Retinal pigment epithelial cell (primary cell): ENCODE measurements at regions not wholly inside any gene's neighbourhood (a gene's known extent, or its start where the extent isn't known, plus 50 kb on each side); places are given as distances from the start of the nearest gene placed in this dataset.

ENCODE experiments used
- DNase-seq: peaks from one replicate; pipeline ENCODE4 v3.0.0-alpha.2; 2010; ENCODE audit warnings: low read depth
- H3K4me3 ChIP-seq: 2 replicates; pipeline ENCODE4 v1.5.1; 2011; ENCODE audit warnings: mild to moderate bottlenecking, low read length, control low read depth, moderate library complexity
- CTCF ChIP-seq: conservative IDR thresholded peaks from 2 replicates; pipeline ENCODE4 v1.5.1; 2011; ENCODE audit warnings: low read depth, low read length, control low read depth, inconsistent platforms

- TF ChIP-seq CTCF, result no peak
- no peak for DNase-seq
- no peak overlapping the region for H3K4me3 ChIP-seq
Observed at GRCh38 chrX:3218442-3218841, 128.0 kb downstream of the MXRA5 start.

GRCh38 chrX:3216581-3217180 is 129.8 kb downstream of the MXRA5 start:
- H3K4me3 ChIP-seq, result no peak overlapping the region
- DNase-seq, result no peak
- no peak for TF ChIP-seq CTCF

- no peak for DNase-seq
- H3K4me3 ChIP-seq, result no peak overlapping the region
- no peak for TF ChIP-seq CTCF
Observed at GRCh38 chrX:3215249-3215648, 131.2 kb downstream of the MXRA5 start.

GRCh38 chrX:3206314-3206713 is 140.1 kb downstream of the MXRA5 start:
- no peak overlapping the region for H3K4me3 ChIP-seq
- no peak for TF ChIP-seq CTCF
- DNase-seq, result no peak

- no peak for DNase-seq
- no peak for TF ChIP-seq CTCF
- H3K4me3 ChIP-seq, result no peak overlapping the region
Observed at GRCh38 chrX:3204606-3205005, 141.8 kb downstream of the MXRA5 start.

GRCh38 chrX:3195845-3196244 is 150.6 kb downstream of the MXRA5 start:
- TF ChIP-seq CTCF, result no peak
- no peak for DNase-seq
- H3K4me3 ChIP-seq, result no peak overlapping the region

GRCh38 chrX:3192835-3193234 is 151.6 kb downstream of the ARSF start:
- no peak for DNase-seq
- H3K4me3 ChIP-seq, result no peak overlapping the region
- TF ChIP-seq CTCF, result no peak
